SHP77 (cell line): ENCODE measurements at regions not wholly inside any gene's neighbourhood (a gene's known extent, or its start where the extent isn't known, plus 50 kb on each side); places are given as distances from the start of the nearest gene placed in this dataset.

Experiments
- DNase-seq, 2 experiments: peaks; one replicate each; lab custom pipeline; 2025; lab: John Stamatoyannopoulos, UW

- DNase-seq = no peak
These were observed 64.1 kb upstream of the MAMLD1 start for GRCh38 chrX:150298841-150299551.

DNA sequence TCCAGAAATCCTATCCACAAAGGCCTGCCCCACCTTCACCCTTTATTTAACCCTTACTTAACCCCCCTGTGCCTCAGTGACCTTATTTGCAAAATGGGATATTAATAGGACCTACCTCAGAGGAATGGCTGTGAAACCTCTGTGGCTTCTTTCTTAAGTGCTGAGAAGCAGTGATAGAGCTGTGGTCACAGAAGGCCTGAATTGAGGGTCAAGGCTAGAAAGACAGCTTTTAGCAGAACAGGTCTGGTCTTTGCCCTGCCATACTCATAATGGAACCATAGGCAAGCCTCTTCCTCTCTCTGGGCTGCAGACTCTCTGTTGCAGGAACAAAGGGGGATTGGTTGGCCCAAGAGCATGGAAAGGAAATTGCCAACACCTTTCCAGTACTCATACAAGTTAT, 63.5 kb upstream of the MAMLD1 start:
- no peak for DNase-seq

DNA sequence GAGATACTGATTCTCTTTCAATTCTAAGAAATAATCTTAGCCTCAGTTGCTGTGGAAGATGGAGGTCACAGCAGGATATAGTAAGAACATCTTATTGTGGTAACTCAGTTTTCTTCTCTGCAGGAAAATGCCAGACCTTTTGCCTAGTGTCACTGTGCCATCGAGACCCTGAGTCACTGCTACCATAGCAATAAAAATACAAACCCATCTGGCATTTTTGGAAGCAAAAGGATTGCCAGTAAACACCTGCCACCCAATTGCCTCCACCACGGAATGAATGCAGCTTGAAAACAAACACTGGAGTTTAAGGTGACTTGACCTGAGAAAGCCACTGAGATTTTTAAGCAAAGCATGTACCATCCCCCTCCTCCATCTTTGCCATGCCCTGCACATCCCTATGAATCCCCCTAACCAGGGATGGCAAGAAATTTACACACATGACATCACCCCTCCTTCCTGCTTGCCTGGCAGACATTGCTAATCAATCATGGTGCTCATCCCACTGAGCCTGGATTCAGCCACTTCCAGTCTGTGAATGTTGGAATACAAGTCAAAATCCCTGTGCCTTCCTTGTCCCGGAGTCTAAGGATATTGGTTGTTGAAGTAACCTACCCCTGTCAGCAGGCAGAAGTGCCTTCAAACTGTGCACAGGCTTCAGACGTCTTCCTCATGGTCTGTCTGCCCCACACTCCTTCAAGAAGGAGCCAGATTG, 59.6 kb upstream of the MAMLD1 start:
- no peak for DNase-seq

DNA sequence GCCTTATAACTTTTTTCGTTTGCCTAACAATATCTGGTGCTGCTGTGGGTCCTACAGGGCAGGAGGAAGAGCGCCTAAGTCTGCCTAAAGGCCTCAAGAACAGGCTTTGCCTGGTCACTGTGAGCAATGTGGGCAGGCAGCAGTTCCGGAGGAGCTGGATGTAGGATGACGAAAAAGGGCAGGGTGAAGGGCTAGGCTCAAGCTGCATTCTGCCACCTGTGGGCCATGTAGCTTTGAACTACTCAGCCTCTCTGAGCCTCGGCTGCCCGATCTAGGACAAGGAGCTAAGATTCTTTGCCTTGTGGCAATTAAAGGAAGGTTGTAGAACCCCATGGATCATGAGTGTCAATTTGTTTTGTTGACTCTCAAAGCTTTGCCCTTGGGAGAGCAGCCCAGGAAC, 57.1 kb upstream of the MAMLD1 start:
- no peak for DNase-seq

DNA sequence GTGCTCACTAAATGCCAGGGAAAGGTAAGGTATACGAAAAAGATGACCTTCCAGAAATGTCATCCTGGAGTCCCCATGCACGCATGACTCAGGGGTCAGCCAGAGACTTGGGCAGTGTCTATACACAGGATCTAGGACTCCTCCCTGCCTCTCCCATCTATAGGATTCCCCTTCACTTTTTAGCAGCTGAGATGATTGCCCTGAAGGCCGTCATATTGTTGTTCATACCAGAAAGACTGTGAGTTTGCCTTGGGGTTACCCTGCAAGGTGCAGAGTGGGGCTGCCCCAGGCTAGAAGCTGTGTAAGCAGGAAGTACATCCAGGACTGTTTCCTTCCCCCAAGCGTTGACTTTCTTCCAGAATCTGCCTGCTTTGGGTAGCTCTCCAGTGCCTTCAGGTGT, 55.1 kb upstream of the MAMLD1 start:
- no peak for DNase-seq

GRCh38 chrX:150308532-150309157, 54.5 kb upstream of the MAMLD1 start:
- no peak for DNase-seq

- no peak for DNase-seq
These were observed 52.7 kb upstream of the MAMLD1 start for GRCh38 chrX:150310417-150310816.

GRCh38 chrX:150310881-150311280, 52.2 kb upstream of the MAMLD1 start:
- DNase-seq = no peak

DNA sequence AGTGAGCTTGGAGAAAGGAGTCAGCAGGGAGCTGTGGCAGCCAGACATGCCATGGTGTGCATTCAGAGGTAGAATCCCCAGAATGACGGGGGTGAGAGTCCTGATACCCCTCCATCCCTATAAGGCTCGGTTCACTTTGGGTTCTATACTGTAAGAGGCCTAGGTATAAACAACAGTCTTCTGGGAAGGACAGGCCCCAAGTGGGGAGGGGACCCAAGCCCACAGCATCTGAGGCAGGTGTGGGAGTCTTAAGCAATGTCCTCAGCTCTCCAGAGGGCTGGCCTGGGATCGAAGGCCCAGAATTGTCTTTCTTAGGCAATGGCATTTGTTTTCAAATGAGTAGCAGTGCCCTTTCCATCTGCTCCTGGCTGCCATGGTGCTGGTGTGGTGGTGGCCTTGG, 50.2 kb upstream of the MAMLD1 start:
- DNase-seq = no peak
